CMK (cell line): ENCODE measurements at regions not wholly inside any gene's neighbourhood (a gene's known extent, or its start where the extent isn't known, plus 50 kb on each side); places are given as distances from the start of the nearest gene placed in this dataset.

Experiments
- DNase-seq: peaks from one replicate; pipeline ENCODE4 v3.0.0-alpha.2; 2010; ENCODE audit warnings: low read depth

DNA sequence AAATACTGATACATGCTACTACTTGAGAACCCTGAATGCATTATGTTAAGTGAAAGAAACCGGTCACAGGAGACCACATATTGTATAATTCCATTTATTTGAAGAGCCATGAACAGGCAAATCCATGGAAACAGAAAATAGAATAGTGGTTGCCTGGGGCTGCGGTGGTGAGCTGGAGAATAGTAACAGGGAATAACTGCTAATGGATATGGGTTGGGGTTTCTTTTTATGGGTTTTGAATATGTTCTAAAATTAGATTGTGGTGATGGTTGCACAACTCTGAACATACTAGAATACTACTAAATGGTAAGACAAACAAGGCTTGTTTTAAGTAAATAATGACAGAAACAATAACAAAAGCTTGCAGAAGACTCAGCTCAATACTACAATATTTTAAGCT is 293.0 kb downstream of the BTG1 start:
- no peak for DNase-seq

DNA sequence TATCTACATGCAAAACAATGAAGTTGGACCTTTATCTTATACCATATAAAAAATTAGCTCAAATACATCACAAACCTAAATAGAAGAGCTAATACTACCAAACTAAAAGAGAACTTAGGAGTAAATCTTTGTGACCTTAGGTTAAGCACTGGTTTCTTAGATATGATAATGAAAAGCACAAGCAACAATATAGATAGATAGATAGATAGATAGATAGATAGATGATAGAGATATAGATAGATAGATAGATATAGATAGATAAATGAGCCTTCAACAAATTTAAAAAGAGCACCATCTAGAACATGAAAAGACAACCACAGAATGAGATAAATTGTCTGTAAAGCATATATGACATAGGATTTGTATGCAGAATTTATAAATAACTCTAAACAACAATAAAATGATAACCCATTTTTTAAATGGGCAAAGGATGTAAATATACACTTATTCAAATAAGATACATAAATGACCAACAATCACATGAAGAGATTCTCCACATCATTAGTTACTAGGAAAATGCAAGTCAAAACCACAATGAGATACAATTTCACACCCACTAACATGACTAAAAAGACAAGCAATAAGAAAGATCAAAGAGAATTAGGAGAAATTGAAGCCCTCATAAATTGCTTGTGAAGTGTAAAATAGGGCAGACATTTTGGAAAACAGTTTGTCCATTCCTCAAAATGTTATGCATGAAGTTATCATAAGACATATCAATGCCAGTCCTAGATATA is 293.7 kb downstream of the BTG1 start:
- DNase-seq, result no peak

DNA sequence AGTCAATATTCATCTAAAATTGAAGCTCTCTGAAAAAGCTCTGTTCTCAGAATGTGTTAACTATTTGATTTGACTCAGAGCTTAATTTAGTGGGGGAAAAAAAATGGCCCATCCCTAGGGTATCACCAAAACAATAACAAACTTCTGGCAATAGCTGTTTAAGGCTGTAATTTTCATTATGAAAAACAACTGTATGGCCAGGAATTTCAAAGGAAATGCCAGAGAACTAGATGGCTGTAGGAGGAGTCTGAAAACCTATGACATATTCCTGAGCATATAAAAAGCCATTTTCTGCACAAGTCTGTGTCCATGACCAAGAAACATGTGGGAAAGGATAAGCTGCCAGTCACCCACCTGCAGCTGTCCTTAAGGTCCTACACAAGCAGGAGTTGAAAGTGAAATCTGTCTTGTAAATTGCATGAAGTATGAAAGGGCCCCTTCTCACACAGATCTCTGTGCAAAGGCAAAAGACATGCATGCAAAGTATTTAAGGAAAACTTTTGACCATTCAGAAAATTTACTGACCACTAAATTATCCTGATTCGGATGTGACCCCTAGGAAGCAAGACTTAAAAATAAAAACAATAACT is 299.1 kb downstream of the BTG1 start:
- no peak for DNase-seq

DNA sequence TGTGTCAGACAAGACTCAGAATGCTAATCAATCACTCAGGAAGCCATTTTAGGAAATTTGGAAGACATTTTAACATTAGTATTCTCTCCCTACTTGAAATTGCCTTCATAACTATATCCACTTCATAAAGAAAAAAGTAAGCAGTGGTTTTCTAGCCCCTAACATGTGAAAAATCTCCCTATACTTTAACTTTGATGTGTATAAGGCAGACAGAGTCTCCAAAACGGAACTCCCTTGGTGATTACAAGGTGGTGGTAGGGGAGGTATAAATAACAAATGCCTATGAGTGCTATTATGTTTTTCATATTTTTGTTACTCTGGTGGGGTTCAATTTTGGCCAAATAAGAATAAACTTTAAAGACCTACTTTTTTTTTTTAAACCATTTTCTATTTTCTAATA is 300.3 kb downstream of the BTG1 start:
- DNase-seq, result no peak

DNA sequence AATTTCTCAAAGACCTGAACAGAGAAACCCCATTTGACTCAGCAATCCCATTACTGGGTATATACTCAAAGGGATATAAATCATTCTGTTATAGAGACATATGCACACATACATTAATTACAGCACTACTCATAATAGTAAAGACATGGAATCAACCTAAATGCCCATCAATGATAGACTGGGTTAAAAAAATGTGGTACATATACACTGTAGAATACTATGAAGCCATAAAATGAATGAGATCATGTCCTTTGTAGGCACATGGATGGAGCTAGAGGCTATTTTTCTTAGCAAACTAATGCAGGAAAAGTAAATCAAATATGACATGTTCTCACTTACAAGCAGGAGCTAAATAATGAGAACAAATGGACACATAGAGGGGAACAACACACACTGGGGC is 303.8 kb downstream of the BTG1 start:
- no peak for DNase-seq

DNA sequence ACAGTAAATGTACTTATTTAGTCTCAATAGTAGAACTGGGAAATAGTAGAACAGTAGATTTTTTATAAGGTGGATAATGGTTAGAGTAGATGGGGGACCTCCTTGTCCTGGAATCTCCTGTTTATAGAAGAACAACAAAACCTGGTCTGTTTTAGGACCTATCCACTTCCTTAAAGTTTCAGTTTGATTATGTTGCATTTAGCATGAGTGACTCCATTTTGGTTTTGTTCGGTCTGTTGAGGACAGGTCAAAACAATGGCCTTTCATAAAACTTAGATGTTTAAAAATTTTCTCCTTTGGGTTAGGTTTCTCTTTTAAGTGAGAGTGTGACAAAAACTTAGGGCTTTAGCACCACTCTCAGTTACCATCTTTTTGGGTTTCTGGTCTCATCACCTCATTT is 308.9 kb downstream of the BTG1 start:
- DNase-seq, result no peak

DNA sequence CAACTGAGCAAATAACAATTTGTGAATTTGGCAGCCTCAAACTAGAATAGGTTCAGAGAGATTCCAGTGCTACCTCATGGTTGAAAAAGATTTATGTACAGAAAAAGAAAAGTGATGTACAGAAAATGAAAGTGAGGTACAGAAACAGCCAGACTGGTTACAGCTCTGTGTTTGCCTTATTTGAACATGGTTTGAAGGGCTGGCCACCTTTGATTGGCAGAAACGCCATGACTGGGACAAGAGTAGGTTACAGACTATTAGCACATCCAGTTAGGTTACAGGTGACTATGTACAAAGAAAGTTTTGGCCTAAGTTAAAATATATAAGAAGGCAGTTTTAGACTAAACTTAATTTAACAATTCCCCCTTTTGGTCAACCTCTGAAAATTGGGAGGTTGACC is 309.4 kb downstream of the BTG1 start:
- no peak for DNase-seq

DNA sequence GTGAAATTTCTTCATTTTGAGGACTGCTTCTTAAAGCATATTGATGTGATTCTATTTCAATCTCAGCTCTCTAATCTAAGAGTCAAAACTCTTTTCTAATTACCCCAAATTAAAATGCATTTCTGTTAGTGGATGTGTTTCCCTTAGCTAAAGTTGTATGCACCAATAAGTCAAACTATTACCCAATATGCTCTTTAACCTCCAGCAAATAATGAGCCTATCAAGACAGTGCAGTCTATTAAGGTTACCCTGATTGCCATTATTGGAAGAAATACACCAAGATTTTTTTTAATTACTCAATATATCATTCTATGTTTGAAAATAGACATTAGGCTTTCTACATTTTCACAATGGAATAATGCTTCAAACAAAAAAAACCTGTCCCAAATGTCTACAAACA is 310.0 kb downstream of the BTG1 start:
- DNase-seq, result no peak

DNA sequence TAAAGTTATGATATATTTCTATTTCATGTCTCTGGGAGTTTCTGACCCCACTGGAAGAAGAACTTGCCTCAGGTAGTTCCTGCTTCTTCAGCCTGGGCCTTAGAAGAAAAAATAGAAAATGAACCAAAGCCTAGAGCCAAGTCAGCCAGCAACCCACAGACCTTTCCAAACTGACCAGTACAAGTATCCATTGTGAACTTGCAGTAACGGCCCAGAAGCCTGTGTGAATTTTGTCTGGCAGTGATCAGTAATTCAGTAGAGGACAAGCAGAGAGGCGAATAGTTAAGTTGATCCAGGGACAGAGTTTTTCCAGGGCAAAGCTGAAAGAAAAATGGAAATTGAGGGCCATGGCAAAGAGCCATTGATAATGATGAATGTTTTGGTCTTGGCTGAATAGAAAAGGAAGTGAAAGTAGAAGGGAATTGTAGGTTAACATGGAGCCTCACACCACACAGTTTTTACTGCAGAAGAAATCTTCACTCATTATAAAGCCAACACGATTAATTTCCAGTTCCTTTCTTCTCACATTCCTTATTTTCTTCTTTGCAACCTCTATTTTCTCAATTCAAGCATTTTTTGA is 311.8 kb downstream of the BTG1 start:
- no peak for DNase-seq

DNA sequence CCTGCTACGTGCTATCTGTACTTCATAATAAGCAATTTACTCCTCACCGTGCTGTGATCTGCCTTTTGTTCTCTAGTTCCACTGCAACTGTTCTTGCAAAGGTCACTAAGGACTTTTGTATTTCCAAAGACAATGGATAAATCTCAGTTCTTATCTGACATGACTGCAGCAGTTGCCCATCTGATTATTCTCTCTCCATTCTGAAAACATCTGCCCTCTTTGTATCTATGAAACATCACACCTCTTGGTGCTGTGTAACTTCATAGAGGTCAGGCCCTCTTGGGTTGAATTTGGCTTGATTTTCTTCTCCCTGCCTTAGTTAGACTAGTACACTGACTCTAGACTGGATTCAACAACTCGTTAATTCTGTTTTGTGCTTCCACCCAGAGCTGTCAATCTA is 319.6 kb downstream of the BTG1 start:
- no peak for DNase-seq

DNA sequence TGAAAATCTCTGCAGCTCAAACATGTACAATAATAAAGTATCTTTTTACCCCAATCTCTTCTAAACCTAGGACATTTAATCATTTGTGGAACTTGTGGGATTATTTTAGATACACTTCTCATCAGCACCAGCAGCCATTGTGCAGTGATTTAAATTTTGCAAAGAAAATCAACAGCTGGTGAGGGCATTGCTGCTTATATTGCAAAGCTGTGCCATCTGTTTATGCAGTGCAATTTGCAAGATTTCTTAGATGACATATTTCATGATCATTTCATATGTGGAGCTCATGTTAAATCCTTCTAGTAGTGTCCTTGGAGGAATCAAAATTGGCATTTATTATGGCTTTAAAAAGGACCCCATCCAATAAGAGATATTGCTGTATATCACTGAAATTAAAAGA is 320.7 kb downstream of the BTG1 start:
- DNase-seq, result no peak

DNA sequence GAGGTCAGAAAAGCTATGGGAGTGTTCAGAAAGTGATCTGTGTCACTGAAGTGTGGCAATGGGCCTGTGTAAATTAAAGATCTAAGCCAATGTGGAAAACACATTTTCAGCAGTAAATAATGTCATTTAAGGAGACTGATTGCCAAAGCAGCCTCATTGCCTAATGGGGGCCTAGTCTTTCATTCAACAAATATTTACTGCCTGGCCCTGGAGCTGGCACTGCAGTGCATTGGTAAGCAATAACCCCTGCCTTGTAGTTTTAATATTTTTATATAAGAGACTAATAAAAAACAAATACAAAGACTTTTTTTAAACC is 326.6 kb downstream of the BTG1 start:
- DNase-seq, result no peak

DNA sequence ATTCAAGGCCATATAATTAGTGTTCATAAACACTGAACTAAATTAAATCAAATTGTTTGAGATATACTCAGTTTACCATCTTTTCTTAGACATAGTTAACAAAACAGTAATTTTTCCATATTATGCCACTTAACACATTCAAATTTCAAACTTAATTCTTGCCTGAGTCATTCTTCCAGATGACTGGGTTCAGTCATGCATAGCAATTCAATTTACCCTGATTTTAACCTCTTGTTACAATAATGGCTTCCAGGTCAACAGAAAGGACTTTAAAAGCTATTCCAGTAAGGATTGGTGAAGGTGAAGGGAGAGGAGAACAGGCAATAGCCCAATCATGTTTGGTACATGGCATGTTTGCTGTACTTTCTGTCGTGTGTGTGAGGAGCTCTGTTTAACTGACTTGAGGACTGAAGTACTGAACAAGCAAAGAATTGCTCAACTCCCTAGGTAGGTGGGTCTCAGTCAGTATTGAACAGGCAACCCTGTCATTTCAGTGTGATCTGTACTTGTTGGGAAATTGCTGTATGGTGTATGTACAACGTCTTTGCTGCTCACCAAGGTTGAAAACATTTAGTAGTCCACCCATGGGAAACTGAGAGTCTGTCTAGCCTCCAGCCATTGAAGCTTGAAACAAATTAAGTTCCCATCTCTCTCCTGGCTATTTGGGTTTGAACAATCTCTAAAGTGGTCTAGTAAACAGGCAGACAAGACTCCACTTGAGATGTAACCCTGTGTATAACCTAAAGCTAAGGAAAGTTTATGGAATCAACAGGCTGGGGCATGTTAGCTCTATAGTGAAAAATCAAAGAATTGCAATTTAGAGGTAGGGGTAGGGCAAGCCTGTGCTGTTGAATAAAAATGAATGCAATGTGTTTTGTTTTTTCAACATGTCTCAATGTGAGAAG is 327.2 kb downstream of the BTG1 start:
- no peak for DNase-seq

DNA sequence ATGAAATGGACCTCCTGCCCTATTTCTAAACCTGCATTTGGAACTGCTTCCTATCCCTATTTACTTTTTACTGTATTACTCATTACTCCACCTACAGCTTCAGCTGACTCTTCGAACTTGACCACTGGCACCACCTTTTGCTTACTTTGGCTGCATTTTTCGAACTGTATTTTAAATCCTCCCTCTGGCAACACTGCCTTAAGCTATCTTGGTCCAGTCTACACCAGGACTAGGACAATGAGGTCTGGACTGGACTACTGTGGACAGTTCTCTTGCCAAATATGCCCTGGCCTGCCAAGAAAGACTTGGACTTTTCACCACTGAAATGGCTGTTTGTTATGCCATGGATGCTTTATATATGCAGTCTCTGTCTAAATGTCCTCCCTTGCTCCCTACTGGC is 328.1 kb downstream of the BTG1 start:
- no peak for DNase-seq

DNA sequence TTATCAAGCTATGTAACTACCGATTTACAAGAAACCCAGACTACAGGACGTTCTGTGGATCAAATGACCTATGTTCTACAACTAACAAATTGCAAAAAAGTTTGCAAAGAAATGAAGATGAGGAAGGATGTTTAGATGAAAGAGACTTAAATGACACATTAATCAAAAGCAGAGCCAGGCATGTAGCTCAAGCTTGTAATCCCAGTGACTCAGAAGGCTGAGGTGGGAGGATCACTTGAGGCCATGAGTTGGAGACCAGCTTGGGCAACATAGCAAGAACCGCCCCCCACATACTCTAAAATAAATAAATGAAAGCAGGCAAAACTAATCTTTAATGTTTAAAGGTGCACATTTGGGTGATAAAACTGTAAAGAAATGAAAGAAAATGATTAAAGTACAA is 331.9 kb downstream of the BTG1 start:
- DNase-seq, result no peak

DNA sequence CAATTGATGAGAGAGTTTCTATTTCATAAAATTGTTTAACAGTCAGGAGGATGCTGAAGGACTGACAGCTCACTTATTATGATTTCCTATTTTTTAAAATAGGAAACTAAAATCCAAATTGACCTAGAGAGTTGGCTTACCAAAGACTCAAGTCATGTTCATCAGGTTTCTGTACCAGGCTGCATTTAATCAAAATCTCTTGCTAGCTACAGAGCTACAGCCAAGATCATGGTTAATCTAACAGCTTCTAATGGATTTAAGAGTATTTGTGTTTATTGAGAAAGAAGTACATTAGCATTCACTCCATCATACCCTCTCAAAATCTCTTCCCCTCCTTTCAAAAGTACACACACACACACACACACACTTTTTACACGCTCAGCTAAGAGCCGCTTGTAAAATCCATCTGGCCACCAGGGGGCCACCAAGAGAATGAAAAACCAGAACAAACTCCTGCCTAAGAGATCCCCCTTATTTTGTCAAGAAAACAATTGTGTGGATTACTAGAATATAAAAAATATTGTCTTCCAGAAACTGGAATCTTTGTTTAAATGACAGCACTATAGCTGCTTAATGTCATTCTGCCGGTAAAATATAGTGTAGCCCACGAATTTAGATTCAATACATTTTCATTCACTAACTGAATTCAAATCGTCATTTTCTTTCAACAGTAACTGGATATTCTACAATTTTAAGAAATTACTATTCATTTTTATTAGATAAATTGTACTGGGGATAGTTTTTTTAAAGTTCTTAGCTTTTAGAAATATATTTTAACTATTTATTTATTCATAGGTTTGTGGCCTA is 334.0 kb downstream of the BTG1 start:
- peak; percentile 14 for DNase-seq

DNA sequence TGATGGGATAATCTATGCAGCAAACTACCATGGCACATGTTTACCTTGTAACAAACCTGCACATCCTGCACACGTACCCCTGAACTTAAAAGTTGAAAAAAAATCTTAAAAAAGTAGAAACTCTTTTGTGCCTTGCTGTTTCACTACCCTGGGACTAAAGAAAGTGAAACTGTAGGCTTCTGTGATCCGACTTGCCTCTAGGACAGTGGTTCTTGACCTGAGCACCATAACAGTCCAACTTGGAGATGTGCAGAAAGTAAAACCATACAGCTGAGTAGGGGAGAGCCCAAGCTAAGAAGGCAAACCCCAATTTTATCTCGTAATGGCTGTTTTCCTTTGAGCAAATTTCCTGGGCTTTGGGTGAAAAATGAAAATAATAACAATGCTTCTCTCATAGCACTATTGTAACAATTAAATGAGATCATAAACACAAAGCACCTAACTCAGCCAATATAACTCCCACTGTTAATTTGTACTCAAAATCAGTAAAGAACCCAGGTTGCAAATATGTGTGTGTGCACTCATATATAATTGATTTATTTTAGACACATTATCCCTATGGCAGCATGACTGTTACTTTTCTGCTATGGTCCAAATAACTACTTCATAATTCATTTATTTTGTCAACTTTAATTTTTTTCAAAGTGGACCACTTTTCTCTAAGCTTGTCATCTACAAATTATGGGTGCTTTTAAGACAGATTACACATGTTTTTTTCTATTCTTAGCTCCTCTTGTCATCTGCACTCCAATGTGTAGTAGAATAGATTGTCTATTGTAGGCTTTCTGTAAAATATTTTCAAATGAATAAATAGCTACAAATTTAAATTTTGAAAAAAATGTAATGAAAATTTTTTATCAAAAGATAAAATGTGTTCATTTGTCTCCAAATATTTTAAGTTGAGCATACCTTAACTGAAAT is 334.9 kb downstream of the BTG1 start:
- DNase-seq, result no peak

DNA sequence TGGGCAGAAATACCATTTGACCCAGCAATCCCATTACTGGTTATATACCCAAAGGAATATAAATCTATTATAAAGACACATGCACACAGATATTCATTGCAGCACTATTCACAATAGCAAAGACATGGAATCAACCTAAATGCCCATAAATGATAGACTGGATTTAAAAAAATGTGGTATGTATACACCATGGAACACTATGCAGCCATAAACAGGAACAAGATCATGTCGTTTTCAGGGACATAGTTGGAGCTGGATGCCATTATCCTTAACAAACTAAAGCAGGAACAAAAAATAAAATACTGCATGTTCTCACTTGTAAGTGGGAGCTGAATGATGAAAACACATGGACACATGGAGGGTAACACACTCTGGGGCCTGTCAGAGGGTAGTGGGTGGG is 335.6 kb downstream of the BTG1 start:
- no peak for DNase-seq

DNA sequence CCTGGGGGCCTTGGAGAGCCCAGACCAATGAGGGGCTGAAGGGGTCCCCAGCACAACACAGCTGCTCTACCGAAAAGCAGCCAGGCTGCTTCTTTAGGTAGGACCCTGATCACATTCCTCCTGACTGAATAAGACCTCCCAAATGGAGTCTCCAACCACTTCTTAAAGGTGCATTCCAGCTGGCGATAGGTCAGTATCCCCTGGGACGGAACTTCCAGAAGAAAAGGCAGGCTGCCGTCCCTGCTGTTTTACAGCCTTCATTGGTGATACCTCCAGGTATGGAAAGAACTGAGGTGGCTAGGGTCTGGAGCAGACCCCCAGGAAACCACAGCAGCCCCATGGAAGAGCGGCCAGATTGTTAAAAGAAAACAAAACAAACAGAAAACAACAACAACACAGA is 340.6 kb downstream of the BTG1 start:
- no peak for DNase-seq

DNA sequence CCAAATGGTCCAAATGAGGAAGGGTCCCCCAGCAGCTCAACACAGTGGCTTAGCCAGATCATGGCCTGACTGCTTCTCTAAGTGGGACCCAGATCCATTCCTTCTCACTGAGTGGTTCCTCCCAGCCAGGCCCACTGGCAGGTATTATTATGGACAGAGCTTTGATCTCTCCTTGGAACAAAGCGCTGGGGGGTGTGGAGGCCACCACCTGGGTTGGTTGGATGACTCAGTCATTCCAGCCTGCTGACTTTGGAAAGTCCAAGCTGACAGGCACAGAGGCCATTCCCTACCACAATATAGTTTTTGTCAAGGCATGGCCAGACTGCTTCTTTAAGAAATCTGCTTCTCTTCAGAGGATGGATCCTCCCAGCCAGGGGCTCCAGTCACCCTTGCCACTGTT is 341.1 kb downstream of the BTG1 start:
- DNase-seq, result no peak

DNA sequence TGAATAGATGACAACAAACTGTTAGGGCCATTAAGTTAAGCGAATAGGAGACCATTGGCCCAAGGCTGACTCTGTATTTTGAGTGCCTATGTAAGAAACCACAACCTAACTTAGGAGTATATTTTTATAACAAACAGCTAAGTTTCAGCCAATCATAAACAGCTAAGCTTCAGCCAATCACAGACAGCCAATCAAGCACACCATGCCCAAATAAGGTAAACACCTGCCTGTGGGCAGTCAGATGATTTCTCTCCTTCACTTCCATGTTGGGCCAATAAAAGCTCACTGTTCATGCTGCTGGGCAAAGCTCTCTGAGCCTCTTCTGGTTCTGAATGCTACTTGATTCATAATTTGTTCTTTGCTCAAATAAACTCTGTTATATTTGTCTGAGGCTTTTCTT is 344.6 kb downstream of the BTG1 start:
- no peak for DNase-seq
